SK-N-SH (cell line): ENCODE measurements at regions not wholly inside any gene's neighbourhood (a gene's known extent, or its start where the extent isn't known, plus 50 kb on each side); places are given as distances from the start of the nearest gene placed in this dataset.

ENCODE experiments used
- CHD2 ChIP-seq: fragments of 150-350 bp; IDR thresholded peaks from 2 replicates; pipeline ENCODE4 v1.6.1; 2018; ENCODE audit warnings: low read length; ENCODE audit not compliant: partially characterized antibody
- CTCF ChIP-seq: fragments of 200-600 bp; sonication (generic); IDR thresholded peaks from 2 replicates; pipeline ENCODE4 v1.6.1; 2017; ENCODE audit warnings: antibody characterized with exemption, mild to moderate bottlenecking, moderate library complexity
- EZH2phosphoT487 ChIP-seq: fragments of 200-600 bp; sonication (generic); IDR thresholded peaks from 2 replicates; pipeline ENCODE4 v1.6.1; 2017; ENCODE audit warnings: low read depth, mixed run types, mild to moderate bottlenecking, antibody characterized with exemption, moderate library complexity, borderline replicate concordance
- FOSL2 ChIP-seq: IDR thresholded peaks from 2 replicates; pipeline ENCODE4 v1.4.0; 2012; ENCODE audit warnings: low read depth, mild to moderate bottlenecking, moderate library complexity, borderline replicate concordance
- ZBTB33 ChIP-seq: IDR thresholded peaks from 2 replicates; pipeline ENCODE4 v1.4.0; 2012; ENCODE audit warnings: low read depth, borderline replicate concordance

- TF ChIP-seq CHD2 (no peak), ZBTB33 (no peak), CTCF (no peak), FOSL2 (no peak), EZH2phosphoT487 (no peak)
Observed at GRCh38 chr6:33903579-33903978, 99.8 kb upstream of the MLN start.
